OCI-LY7 (cell line): ENCODE measurements at regions not wholly inside any gene's neighbourhood (a gene's known extent, or its start where the extent isn't known, plus 50 kb on each side); places are given as distances from the start of the nearest gene placed in this dataset.

Experiments
- BruUV-seq: library from RNA; stranded (reverse); fragments of 400-500 nt; replicated peaks from 2 replicates; lab custom pipeline; 2021; lab: Mats Ljungman, UMichigan
- CTCF ChIA-PET: fragments of 300-600 bp; sonication (Branson Sonifier 250); formaldehyde crosslinking; loops from one replicate; lab custom pipeline; 2022; ENCODE audit warnings: antibody characterized with exemption; ENCODE audit not compliant: unreplicated experiment; lab: Charles Lee
- POLR2A ChIA-PET: fragments of 300-600 bp; sonication (Branson Sonifier 250); formaldehyde crosslinking; loops from one replicate; lab custom pipeline; 2022; ENCODE audit warnings: antibody characterized with exemption; lab: Charles Lee
- DNase-seq: peaks from one replicate; pipeline ENCODE4 v3.0.0-alpha.2; 2015; ENCODE audit warnings: low spot score
- H2AFZ ChIP-seq: fragments of 200-600 bp; sonication (generic), shearing (Covaris generic); 2 replicates; pipeline ENCODE4 v1.6.1; 2014; ENCODE audit warnings: mild to moderate bottlenecking, antibody characterized with exemption, low read length, moderate library complexity
- H3K27ac ChIP-seq: fragments of 200-600 bp; sonication (generic); 2 replicates; pipeline ENCODE4 v1.5.1; 2014; ENCODE audit warnings: mixed run types, low read depth, mild to moderate bottlenecking, moderate library complexity, low read length, inconsistent platforms; ENCODE audit not compliant: poor library complexity, severe bottlenecking
- H3K36me3 ChIP-seq: fragments of 200-600 bp; sonication (generic); 2 replicates; pipeline ENCODE4 v1.6.1; 2014; ENCODE audit warnings: mild to moderate bottlenecking, antibody characterized with exemption, low read length, moderate library complexity, mixed read lengths; ENCODE audit not compliant: insufficient read depth
- H3K4me1 ChIP-seq: fragments of 200-600 bp; sonication (generic); 2 replicates; pipeline ENCODE4 v1.5.1; 2014; ENCODE audit warnings: mild to moderate bottlenecking, low read length; ENCODE audit not compliant: insufficient read depth, poor library complexity, severe bottlenecking
- H3K4me2 ChIP-seq: fragments of 200-600 bp; sonication (generic); 2 replicates; pipeline ENCODE4 v1.6.1; 2014; ENCODE audit warnings: mild to moderate bottlenecking, low read length
- H3K4me3 ChIP-seq: fragments of 200-600 bp; sonication (generic); 2 replicates; pipeline ENCODE4 v1.5.1; 2014; ENCODE audit warnings: mild to moderate bottlenecking, low read depth, low read length; ENCODE audit not compliant: poor library complexity, severe bottlenecking
- H3K79me2 ChIP-seq: fragments of 200-600 bp; sonication (generic); 2 replicates; pipeline ENCODE4 v1.6.1; 2016; ENCODE audit warnings: low read depth, mild to moderate bottlenecking, low read length, moderate library complexity, mixed read lengths; ENCODE audit not compliant: insufficient read depth
- H3K9me2 ChIP-seq: fragments of 200-600 bp; sonication (generic); 2 replicates; pipeline ENCODE4 v1.6.1; 2016; ENCODE audit warnings: mild to moderate bottlenecking, low read length, mixed read lengths; ENCODE audit not compliant: insufficient read depth
- H3K9me3 ChIP-seq: fragments of 200-600 bp; sonication (generic); 2 replicates; pipeline ENCODE4 v1.6.1; 2014; ENCODE audit warnings: mild to moderate bottlenecking, mixed run types, low read length, mixed read lengths
- H4K20me1 ChIP-seq: fragments of 200-600 bp; sonication (generic); 2 replicates; pipeline ENCODE4 v1.6.1; 2014; ENCODE audit warnings: mild to moderate bottlenecking, antibody characterized with exemption, low read length, moderate library complexity, mixed read lengths; ENCODE audit not compliant: insufficient read depth
- EZH2phosphoT487 ChIP-seq: fragments of 200-600 bp; sonication (generic); IDR thresholded peaks from 2 replicates; pipeline ENCODE4 v1.6.1; 2018; ENCODE audit warnings: low read depth, borderline replicate concordance, mild to moderate bottlenecking, mixed run types, antibody characterized with exemption, low read length, moderate library complexity, mixed read lengths
- intact Hi-C: fragments of 100-400 bp; cut with micrococcal nuclease; formaldehyde crosslinking; loops from one replicate; pipeline ENCODE4 v1.10.0; 2022; ENCODE audit not compliant: unreplicated experiment
- TF ChIP-seq, protein P1 (sequence below): fragments of 200-600 bp; sonication (generic); conservative IDR thresholded peaks from 2 replicates; pipeline ENCODE4 v1.5.1; 2014; ENCODE audit warnings: mild to moderate bottlenecking, antibody characterized with exemption, low read length, moderate library complexity, mixed read lengths

DNA sequence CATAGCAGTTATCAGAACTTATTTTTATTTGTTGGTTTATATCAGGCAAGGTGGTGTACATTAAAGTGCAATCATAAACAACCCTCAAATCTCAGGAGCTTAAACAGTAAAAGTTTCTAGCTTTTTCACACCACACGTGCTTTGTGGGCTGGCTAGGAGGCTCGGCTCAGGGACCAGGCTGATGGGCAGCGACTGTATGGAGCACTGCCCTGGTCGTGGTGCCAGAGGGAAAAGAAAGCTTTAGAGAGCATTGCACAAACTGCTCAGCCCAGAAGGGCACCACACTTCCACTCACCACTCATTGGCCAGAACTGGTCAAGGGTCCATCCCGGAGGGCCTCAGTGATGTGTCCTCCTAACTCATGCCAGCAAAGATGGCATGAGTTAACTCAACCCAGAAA lies 123.2 kb downstream of the AQP9 start:
- no peak overlapping the region for H3K4me2 ChIP-seq

DNA sequence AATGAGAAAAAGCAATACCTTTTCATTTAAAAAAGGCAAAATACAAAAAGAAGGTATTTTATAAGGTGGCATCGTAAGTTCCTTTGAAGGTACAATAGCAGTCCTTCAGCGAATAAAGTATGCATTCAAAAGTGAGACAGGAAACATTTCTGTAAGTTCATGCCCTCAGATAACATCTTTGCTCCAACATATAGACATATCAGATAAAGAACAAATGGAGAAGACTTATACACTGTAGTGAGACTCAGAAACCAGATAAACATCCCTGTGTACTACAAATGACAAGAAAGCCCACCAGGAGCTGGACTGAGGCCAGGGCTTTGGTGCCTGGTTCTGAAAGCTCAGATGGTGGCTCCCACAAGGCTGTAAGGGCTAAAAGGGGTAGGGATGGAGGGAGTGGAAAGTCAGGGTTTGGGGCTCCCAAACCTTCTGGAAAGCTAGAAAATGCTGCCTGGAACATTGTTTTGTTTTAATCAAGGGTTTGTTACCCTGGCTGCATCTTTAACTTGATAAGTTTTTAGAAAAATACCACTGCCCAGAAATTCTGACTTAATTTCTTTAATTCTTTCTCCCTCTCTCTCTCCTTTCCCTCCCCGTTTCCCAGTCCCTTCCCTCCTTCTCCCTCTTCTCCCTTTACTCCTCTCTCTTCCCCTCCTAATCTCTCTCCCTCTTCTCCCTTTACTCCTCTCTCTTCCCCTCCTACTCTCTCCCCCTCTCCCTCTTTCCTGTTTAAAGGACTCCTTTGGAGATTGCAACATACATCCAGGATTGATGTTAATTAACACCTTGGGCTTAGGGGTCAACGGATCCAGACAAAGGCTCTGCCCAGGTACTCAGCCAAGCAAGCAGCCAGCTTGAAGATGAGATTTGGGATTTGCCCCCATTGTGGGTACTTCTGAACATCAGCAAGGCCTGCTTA lies 126.1 kb downstream of the AQP9 start:
- ChIA-PET POLR2A (interaction anchor here (0.7 kb wide), 1 partner anchor 10 kb away, joined by 3 read pairs; no protein-coding TSS in a partner anchor), CTCF (no interaction called here)
- Histone ChIP-seq H2AFZ (no peak overlapping the region), H3K9me3 (no peaks in the 10 kb centered on the region), H3K4me1 (no peaks in the 10 kb centered on the region), H4K20me1 (no peaks in the 10 kb centered on the region), H3K79me2 (no peaks in the 10 kb centered on the region), H3K4me3 (no peak overlapping the region), H3K36me3 (no peaks in the 10 kb centered on the region), H3K27ac (no peak overlapping the region), H3K9me2 (no peaks in the 10 kb centered on the region), H3K4me2 (no peak overlapping the region)
- no peak for DNase-seq
- BruUV-seq = no TSS peak
- intact Hi-C loops = no loop called here
- TF ChIP-seq EZH2phosphoT487 = no peak
- TF ChIP-seq, protein P1, sequence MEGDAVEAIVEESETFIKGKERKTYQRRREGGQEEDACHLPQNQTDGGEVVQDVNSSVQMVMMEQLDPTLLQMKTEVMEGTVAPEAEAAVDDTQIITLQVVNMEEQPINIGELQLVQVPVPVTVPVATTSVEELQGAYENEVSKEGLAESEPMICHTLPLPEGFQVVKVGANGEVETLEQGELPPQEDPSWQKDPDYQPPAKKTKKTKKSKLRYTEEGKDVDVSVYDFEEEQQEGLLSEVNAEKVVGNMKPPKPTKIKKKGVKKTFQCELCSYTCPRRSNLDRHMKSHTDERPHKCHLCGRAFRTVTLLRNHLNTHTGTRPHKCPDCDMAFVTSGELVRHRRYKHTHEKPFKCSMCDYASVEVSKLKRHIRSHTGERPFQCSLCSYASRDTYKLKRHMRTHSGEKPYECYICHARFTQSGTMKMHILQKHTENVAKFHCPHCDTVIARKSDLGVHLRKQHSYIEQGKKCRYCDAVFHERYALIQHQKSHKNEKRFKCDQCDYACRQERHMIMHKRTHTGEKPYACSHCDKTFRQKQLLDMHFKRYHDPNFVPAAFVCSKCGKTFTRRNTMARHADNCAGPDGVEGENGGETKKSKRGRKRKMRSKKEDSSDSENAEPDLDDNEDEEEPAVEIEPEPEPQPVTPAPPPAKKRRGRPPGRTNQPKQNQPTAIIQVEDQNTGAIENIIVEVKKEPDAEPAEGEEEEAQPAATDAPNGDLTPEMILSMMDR = no peak

More for the DNA sequence above, 123.2 kb downstream of the AQP9 start:
- no peaks in the 10 kb centered on the region for H3K36me3 ChIP-seq
- no peaks in the 10 kb centered on the region for H3K9me2 ChIP-seq
- DNase-seq = no peak
- no peak overlapping the region for H3K27ac ChIP-seq
- H3K4me1 ChIP-seq = no peaks in the 10 kb centered on the region
- POLR2A ChIA-PET = no interaction called here
- BruUV-seq = no TSS peak
- H3K4me3 ChIP-seq = no peak overlapping the region
- no peak overlapping the region for H2AFZ ChIP-seq
- no peak for TF ChIP-seq EZH2phosphoT487
- TF ChIP-seq, protein P1 = no peak
- CTCF ChIA-PET = no interaction called here
- no peaks in the 10 kb centered on the region for H4K20me1 ChIP-seq
- intact Hi-C loops = no loop called here
- no peaks in the 10 kb centered on the region for H3K79me2 ChIP-seq
- H3K9me3 ChIP-seq = no peaks in the 10 kb centered on the region

DNA sequence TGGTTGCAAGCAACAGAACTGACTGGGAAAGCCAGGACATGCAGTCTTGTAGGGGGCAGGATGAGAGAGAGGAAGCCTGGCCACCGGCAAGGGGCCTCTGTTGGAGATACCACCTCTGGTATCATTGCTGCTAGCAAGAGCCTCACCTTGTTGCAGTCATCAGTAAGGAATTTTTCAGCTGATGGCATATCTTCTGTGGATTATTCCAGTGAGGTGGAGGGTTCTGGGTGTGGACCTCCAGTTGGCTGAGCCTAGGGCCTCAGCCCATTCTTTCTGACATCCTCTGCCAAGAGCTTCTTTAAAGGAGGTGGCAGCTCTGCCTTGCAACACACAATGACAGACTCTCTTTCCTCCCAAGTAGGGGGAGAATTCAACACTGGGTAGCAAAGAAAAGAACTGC lies 128.9 kb downstream of the AQP9 start:
- H2AFZ ChIP-seq = no peak overlapping the region
- BruUV-seq = no TSS peak
- no peak overlapping the region for H3K27ac ChIP-seq
- H3K79me2 ChIP-seq = no peaks in the 10 kb centered on the region
- intact Hi-C loops = no loop called here
- no peak overlapping the region for H3K4me2 ChIP-seq
- H3K4me1 ChIP-seq = no peaks in the 10 kb centered on the region
- H3K4me3 ChIP-seq = no peak overlapping the region
- POLR2A ChIA-PET = interaction anchor here (0.6 to 0.9 kb wide), 2 partner anchors 282 to 503 kb away, joined by 4 to 5 read pairs; no protein-coding TSS in a partner anchor
- peaks cover 15% of the 10 kb centered on the region; the same call in 1 of the 2 replicates for H3K9me3 ChIP-seq
- TF ChIP-seq EZH2phosphoT487 = no peak
- TF ChIP-seq, protein P1 = no peak
- no peaks in the 10 kb centered on the region for H3K36me3 ChIP-seq
- DNase-seq = no peak
- CTCF ChIA-PET = no interaction called here
- no peaks in the 10 kb centered on the region for H3K9me2 ChIP-seq
- no peaks in the 10 kb centered on the region for H4K20me1 ChIP-seq
